NB4 (cell line): ENCODE measurements at regions not wholly inside any gene's neighbourhood (a gene's known extent, or its start where the extent isn't known, plus 50 kb on each side); places are given as distances from the start of the nearest gene placed in this dataset.

Experiments
- CTCF ChIP-seq: IDR thresholded peaks from one replicate; pipeline ENCODE4 v1.5.1; 2012; ENCODE audit warnings: low read depth, low read length
- MAX ChIP-seq: IDR thresholded peaks from 2 replicates; pipeline ENCODE4 v1.6.1; 2011; ENCODE audit warnings: low read depth, low read length
- MYC ChIP-seq: IDR thresholded peaks from 2 replicates; pipeline ENCODE4 v1.6.1; 2011; ENCODE audit warnings: low read depth, low read length
- POLR2A ChIP-seq: IDR thresholded peaks from 2 replicates; pipeline ENCODE4 v1.6.1; 2011; ENCODE audit warnings: mild to moderate bottlenecking; ENCODE audit not compliant: insufficient read length; ENCODE audit errors: extremely low read depth

- TF ChIP-seq POLR2A (no peak), CTCF (no peak), MYC (no peak), MAX (no peak)
Measured at GRCh38 chr5:99808657-99809230, 726.4 kb upstream of the FAM174A start.
